Natural killer cell treated with Interleukin-12 subunit alpha and Interleukin-12 subunit beta and Interleukin-15 and Interleukin-18, amount 100 ng/mL, for 72 hours (primary cell): ENCODE measurements at regions not wholly inside any gene's neighbourhood (a gene's known extent, or its start where the extent isn't known, plus 50 kb on each side); places are given as distances from the start of the nearest gene placed in this dataset.

Experiments
- ATAC-seq, 2 donors: fragments of 150-1000 bp; cut with Tn5 transposase in 1 of 2; sonication (Bioruptor Pico), chemical (Tn5 transposase) in 1 of 2; 2 replicates each; pipeline ENCODE4 v1.10.0; 2021
- DNase-seq: peaks from one replicate; pipeline ENCODE4 v3.0.0; 2022; ENCODE audit warnings: low spot score
- H3K27ac Mint-ChIP-seq, 2 donors: 1 replicate in 1 of 2; 2 replicates in 1 of 2; pipeline ENCODE4 v1.8.0; 2022; ENCODE audit warnings: mixed read lengths in 2 of 2, mild to moderate bottlenecking in 1 of 2, moderate library complexity in 1 of 2
- H3K27me3 Mint-ChIP-seq, 2 donors: 1 replicate in 1 of 2; 2 replicates in 1 of 2; pipeline ENCODE4 v1.8.0; 2022; ENCODE audit warnings: mixed read lengths in 2 of 2
- H3K36me3 Mint-ChIP-seq: one replicate; pipeline ENCODE4 v1.8.0; 2022; ENCODE audit warnings: mixed read lengths
- H3K4me1 Mint-ChIP-seq, 2 donors: 1 replicate in 1 of 2; 2 replicates in 1 of 2; pipeline ENCODE4 v1.8.0; 2022; ENCODE audit warnings: low read depth in 2 of 2, mixed read lengths in 2 of 2, mild to moderate bottlenecking in 1 of 2
- H3K4me3 Mint-ChIP-seq: one replicate; pipeline ENCODE4 v1.8.0; 2022; ENCODE audit warnings: mixed read lengths
- H3K9me3 Mint-ChIP-seq: 2 replicates; pipeline ENCODE4 v1.8.0; 2022; ENCODE audit warnings: mixed read lengths

GRCh38 chr14:84591827-84592445 is 938.0 kb upstream of the FLRT2 start:
- no peak for ATAC-seq
- DNase-seq = no peak
- no peak overlapping the region for H3K4me3 Mint-ChIP-seq

GRCh38 chr14:84592770-84593169 is 937.2 kb upstream of the FLRT2 start:
- Mint-ChIP-seq H3K27me3 (no peaks in the 10 kb centered on the region), H3K4me3 (no peak overlapping the region), H3K4me1 (no peaks in the 10 kb centered on the region), H3K9me3 (peaks cover 4% of the 10 kb centered on the region), H3K27ac (no peak overlapping the region), H3K36me3 (no peaks in the 10 kb centered on the region)
- no peak for ATAC-seq
- DNase-seq = no peak

More at GRCh38 chr14:84591827-84592445, 938.0 kb upstream of the FLRT2 start:
- H3K4me1 Mint-ChIP-seq = no peaks in the 10 kb centered on the region
- no peaks in the 10 kb centered on the region for H3K36me3 Mint-ChIP-seq
- H3K9me3 Mint-ChIP-seq = peaks cover 8% of the 10 kb centered on the region
- H3K27me3 Mint-ChIP-seq = no peaks in the 10 kb centered on the region
- no peak overlapping the region for H3K27ac Mint-ChIP-seq

- peaks cover 2% of the 10 kb centered on the region for H3K9me3 Mint-ChIP-seq
- H3K27ac Mint-ChIP-seq = no peak overlapping the region
- ATAC-seq (no peak), DNase-seq (no peak)
- no peaks in the 10 kb centered on the region for H3K27me3 Mint-ChIP-seq
- no peaks in the 10 kb centered on the region for H3K4me1 Mint-ChIP-seq
- H3K36me3 Mint-ChIP-seq = no peaks in the 10 kb centered on the region
- no peak overlapping the region for H3K4me3 Mint-ChIP-seq
These were observed 919.9 kb upstream of the FLRT2 start for GRCh38 chr14:84610086-84610485.

GRCh38 chr14:84622357-84622756 is 907.6 kb upstream of the FLRT2 start:
- DNase-seq (no peak), ATAC-seq (no peak)
- Mint-ChIP-seq H3K36me3 (no peaks in the 10 kb centered on the region), H3K27me3 (no peaks in the 10 kb centered on the region), H3K4me1 (no peaks in the 10 kb centered on the region), H3K27ac (no peak overlapping the region), H3K4me3 (no peak overlapping the region), H3K9me3 (peaks cover 5% of the 10 kb centered on the region)

- no peak overlapping the region for H3K27ac Mint-ChIP-seq
- no peaks in the 10 kb centered on the region for H3K36me3 Mint-ChIP-seq
- ATAC-seq (no peak), DNase-seq (no peak)
- peaks cover 16% of the 10 kb centered on the region for H3K9me3 Mint-ChIP-seq
- no peaks in the 10 kb centered on the region for H3K27me3 Mint-ChIP-seq
- no peaks in the 10 kb centered on the region for H3K4me1 Mint-ChIP-seq
- no peak overlapping the region for H3K4me3 Mint-ChIP-seq
These were observed 886.5 kb upstream of the FLRT2 start for GRCh38 chr14:84643446-84643845.

- Mint-ChIP-seq H3K4me3 (no peak overlapping the region), H3K27ac (no peak overlapping the region), H3K4me1 (no peaks in the 10 kb centered on the region), H3K9me3 (peaks cover 14% of the 10 kb centered on the region), H3K27me3 (no peaks in the 10 kb centered on the region), H3K36me3 (no peaks in the 10 kb centered on the region)
- no peak for ATAC-seq
- no peak for DNase-seq
These were observed 883.0 kb upstream of the FLRT2 start for GRCh38 chr14:84646786-84647500.

- no peak overlapping the region for H3K27ac Mint-ChIP-seq
- ATAC-seq (no peak), DNase-seq (no peak)
- H3K27me3 Mint-ChIP-seq = no peaks in the 10 kb centered on the region
- peaks cover 17% of the 10 kb centered on the region for H3K36me3 Mint-ChIP-seq
- H3K4me1 Mint-ChIP-seq = no peaks in the 10 kb centered on the region
- H3K9me3 Mint-ChIP-seq = peaks cover 30% of the 10 kb centered on the region
- H3K4me3 Mint-ChIP-seq = no peak overlapping the region
These were observed 874.9 kb upstream of the FLRT2 start for GRCh38 chr14:84655014-84655413.

- H3K36me3 Mint-ChIP-seq = peaks cover 11% of the 10 kb centered on the region
- peaks cover 23% of the 10 kb centered on the region for H3K9me3 Mint-ChIP-seq
- no peaks in the 10 kb centered on the region for H3K27me3 Mint-ChIP-seq
- no peaks in the 10 kb centered on the region for H3K4me1 Mint-ChIP-seq
- ATAC-seq = no peak
- H3K4me3 Mint-ChIP-seq = no peak overlapping the region
- no peak overlapping the region for H3K27ac Mint-ChIP-seq
- DNase-seq = no peak
These were observed 872.0 kb upstream of the FLRT2 start for GRCh38 chr14:84657911-84658310.

GRCh38 chr14:84670796-84671195 is 859.1 kb upstream of the FLRT2 start:
- Mint-ChIP-seq H3K27me3 (no peaks in the 10 kb centered on the region), H3K4me3 (no peak overlapping the region), H3K36me3 (no peaks in the 10 kb centered on the region), H3K9me3 (peaks cover 7% of the 10 kb centered on the region), H3K4me1 (no peaks in the 10 kb centered on the region), H3K27ac (no peak overlapping the region)
- no peak for DNase-seq
- no peak for ATAC-seq

GRCh38 chr14:84671776-84672175 is 858.2 kb upstream of the FLRT2 start:
- DNase-seq (no peak), ATAC-seq (no peak)
- Mint-ChIP-seq H3K4me3 (no peak overlapping the region), H3K4me1 (no peaks in the 10 kb centered on the region), H3K9me3 (peaks cover 7% of the 10 kb centered on the region), H3K36me3 (no peaks in the 10 kb centered on the region), H3K27me3 (no peaks in the 10 kb centered on the region), H3K27ac (no peak overlapping the region)

GRCh38 chr14:84674636-84675035 is 855.3 kb upstream of the FLRT2 start:
- ATAC-seq (no peak), DNase-seq (no peak)
- no peaks in the 10 kb centered on the region for H3K36me3 Mint-ChIP-seq
- no peak overlapping the region for H3K4me3 Mint-ChIP-seq
- H3K27me3 Mint-ChIP-seq = no peaks in the 10 kb centered on the region
- peaks cover 2% of the 10 kb centered on the region for H3K9me3 Mint-ChIP-seq
- no peak overlapping the region for H3K27ac Mint-ChIP-seq
- H3K4me1 Mint-ChIP-seq = no peaks in the 10 kb centered on the region

- DNase-seq (no peak), ATAC-seq (no peak)
- Mint-ChIP-seq H3K9me3 (peaks cover 7% of the 10 kb centered on the region), H3K4me1 (no peaks in the 10 kb centered on the region), H3K27me3 (no peaks in the 10 kb centered on the region), H3K4me3 (no peak overlapping the region), H3K36me3 (no peaks in the 10 kb centered on the region), H3K27ac (no peak overlapping the region)
These were observed 843.4 kb upstream of the FLRT2 start for GRCh38 chr14:84686550-84686949.

GRCh38 chr14:84688297-84689025 is 841.5 kb upstream of the FLRT2 start:
- Mint-ChIP-seq H3K27ac (no peak overlapping the region), H3K36me3 (no peaks in the 10 kb centered on the region), H3K4me1 (no peaks in the 10 kb centered on the region), H3K9me3 (peaks cover 7% of the 10 kb centered on the region), H3K4me3 (no peak overlapping the region), H3K27me3 (no peaks in the 10 kb centered on the region)
- no peak for DNase-seq
- no peak for ATAC-seq

- H3K27ac Mint-ChIP-seq = no peak overlapping the region
- ATAC-seq = no peak
- H3K9me3 Mint-ChIP-seq = peaks cover 6% of the 10 kb centered on the region
- H3K4me1 Mint-ChIP-seq = no peaks in the 10 kb centered on the region
- H3K27me3 Mint-ChIP-seq = no peaks in the 10 kb centered on the region
- no peak for DNase-seq
- H3K4me3 Mint-ChIP-seq = no peak overlapping the region
- no peaks in the 10 kb centered on the region for H3K36me3 Mint-ChIP-seq
These were observed 835.8 kb upstream of the FLRT2 start for GRCh38 chr14:84694161-84694560.
